Stimulated activated CD8-positive, alpha-beta memory T cell treated with anti-CD3 and anti-CD28 coated beads, Interleukin-2, amount 100 ng/mL, for 1 hour (primary cell): ENCODE measurements at regions not wholly inside any gene's neighbourhood (a gene's known extent, or its start where the extent isn't known, plus 50 kb on each side); places are given as distances from the start of the nearest gene placed in this dataset.

ENCODE experiments used
- DNase-seq, 2 donors: peaks; one replicate each; pipeline ENCODE4 v3.0.0-alpha.2; 2020; ENCODE audit warnings: low read depth in 2 of 2

- no peak for DNase-seq
Observed at GRCh38 chr2:111219285-111219684, 98.6 kb downstream of the BCL2L11 start.

- no peak for DNase-seq
Observed at GRCh38 chr2:111219734-111220505, 99.2 kb downstream of the BCL2L11 start.

- no peak for DNase-seq
Observed at GRCh38 chr2:111220962-111221361, 100.2 kb downstream of the BCL2L11 start.

DNA sequence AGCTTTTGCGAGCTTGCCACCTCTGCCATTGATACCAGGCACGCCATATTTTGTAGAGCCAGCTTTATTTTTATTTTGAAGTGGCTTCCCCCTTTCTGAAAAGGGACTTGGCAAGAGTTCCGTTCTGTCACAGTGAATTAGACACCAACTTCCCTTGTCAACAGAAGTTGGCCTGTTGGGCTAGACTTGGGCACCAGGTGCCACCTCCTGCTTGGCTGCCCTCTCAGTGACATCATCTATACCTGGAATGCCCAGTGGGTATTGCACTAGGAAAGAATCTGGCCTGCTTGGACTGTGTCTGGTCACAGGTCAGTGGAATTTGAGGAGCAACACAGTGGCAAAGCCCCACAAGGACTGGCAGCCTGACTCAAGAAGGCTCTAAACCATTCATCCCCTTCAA, 101.0 kb downstream of the BCL2L11 start:
- no peak for DNase-seq

- no peak for DNase-seq
Observed at GRCh38 chr2:111222204-111222866, 101.6 kb downstream of the BCL2L11 start.

- DNase-seq: no peak
Observed at GRCh38 chr2:111225856-111226255, 105.1 kb downstream of the BCL2L11 start.

DNA sequence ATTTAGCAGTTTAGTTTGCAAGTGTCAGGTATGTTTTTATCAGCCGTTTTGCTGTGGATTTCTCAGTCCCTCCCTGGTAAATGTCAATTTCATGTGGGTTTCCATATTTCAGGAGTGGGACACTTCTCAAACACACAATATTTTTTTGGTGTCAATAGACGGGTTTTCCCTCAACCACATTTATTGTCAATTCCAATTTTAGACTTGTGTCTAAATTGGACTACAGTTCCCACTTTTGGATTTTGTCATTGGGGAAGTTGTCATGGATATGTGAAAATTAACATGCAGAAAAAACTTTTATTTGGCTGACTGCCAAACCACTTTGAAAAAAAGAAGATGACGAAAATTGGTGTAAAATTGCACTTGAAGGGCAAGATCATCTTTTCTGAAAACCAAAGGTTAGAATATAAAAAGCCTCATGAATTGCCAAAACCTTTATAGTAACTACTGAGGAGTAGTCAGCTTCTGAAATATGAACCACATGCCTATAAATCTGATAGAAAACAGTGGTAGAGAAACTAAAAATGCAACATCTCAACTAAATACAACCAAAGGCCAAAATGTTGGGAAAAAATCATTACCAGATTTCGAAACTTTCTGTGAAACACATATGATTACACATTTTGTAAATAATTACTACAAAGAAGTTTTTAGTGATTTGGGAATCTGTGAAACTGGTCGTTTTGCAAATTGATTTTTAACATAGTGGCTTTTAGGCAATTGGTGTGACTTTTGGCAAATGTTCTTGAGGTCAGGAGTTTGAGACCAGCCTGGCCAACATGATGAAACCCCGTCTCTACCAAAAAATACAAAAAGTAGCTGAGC, 106.4 kb downstream of the BCL2L11 start:
- DNase-seq: no peak

- DNase-seq: no peak
Observed at GRCh38 chr2:111227716-111228141, 107.0 kb downstream of the BCL2L11 start.

DNA sequence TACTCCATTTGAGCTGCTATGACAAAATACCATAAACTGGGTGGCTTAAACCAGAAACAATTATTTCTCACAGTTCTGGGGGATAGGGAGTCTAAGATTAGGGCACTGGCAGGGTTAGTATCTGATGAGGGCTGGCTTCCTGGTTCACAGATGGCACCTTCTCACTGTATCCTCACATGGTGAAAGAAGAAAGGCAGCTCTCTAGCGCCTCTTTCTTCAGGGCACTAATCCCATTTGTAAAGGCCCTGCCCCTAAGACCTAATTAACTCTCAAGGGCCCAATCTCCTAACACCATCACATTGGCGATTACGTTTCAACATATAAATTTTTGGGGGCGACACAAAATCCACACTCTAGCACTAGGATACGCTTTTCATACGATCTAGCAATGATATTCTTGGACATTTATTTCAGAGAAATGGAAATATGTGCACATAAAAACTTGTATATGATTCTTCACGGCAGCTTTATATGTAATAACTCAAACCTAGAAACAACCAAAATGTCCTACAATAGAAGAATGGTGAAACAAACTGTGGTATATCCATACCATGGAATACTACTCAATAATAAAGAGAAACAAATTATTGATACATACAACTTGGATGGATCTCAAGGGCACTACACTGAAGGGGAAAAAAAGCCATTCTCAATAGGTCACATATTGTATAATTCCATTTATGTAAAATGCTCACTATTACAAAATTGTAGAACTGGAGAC, 111.0 kb downstream of the BCL2L11 start:
- DNase-seq: no peak

DNA sequence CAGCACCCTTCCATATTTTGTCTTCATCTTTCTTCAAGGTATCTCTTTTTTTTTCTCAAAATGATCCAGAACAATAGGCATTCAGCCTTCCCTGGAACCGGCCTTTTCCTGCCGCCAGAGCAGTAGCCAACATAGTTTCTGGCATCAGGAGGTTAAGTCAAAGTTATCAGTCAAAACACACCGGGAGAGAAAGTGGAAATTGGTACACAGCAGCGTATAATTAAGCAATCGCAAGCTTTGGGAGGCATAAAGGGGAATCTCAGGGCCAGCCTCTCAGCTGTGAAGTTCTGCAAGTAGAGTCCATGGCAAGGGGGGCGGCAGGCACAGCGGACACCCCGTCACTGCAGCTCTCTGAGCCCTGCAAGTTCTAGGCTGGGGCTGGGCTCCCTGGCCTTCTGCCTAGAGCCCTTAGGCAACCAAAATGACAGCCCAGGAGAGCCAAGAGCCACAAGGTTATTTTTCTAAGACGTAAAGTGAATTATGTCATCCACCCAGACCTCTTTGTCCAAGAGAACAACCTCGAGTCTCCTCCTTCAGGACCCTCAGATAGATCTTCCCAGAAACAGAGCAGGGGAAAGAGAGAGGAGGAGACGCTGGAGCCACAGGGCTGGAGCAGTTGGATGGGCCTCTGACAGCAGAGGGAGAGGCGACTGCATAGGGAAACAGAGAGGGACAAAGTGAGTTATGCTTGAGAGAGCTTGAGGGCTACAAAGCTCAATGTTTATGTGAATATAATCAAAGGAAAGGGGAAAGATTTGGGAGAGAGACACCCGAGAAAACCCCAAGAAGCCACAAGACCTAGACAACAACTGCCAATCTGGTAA, 114.7 kb downstream of the BCL2L11 start:
- no peak for DNase-seq

- DNase-seq: no peak
Observed at GRCh38 chr2:111236025-111236424, 115.3 kb downstream of the BCL2L11 start.

DNA sequence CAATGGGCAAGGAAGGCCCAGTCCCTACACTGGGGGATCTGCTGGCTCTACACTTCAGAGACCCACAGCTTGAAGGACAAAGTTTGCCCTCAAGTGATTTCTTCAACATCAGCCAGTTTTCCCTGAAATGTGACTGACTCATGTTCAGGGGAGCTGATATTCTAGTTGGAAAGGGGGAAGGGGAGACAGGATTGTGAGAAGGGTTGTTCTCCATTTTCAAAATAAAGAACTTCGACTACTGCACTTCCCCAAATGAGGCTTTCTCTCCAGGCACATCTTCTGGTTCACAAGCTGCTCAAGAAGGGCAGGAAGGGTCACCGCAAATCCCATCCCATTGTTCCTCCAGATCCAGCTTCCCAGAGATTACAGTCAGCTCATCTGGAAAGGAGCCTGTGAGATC, 117.6 kb downstream of the BCL2L11 start:
- no peak for DNase-seq

DNA sequence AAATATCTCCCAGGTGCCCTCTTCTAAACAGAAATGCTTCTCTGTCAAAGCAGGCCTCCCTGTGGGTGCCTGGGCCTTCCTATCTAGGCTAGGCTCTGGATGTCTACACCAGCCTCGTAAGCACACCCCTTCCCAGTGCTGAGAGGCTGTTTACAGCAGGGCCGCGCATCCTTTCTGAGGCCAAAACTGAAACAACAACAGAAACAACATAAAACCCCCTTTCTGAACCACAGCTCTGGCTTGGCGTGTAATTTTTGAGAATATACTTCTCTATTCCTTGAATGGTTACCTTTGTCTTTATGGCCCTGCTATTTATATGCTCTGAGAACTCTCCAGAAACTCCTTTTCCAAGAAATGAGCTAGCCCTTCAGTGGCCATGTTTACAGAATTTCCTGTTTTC, 118.4 kb downstream of the BCL2L11 start:
- no peak for DNase-seq

DNA sequence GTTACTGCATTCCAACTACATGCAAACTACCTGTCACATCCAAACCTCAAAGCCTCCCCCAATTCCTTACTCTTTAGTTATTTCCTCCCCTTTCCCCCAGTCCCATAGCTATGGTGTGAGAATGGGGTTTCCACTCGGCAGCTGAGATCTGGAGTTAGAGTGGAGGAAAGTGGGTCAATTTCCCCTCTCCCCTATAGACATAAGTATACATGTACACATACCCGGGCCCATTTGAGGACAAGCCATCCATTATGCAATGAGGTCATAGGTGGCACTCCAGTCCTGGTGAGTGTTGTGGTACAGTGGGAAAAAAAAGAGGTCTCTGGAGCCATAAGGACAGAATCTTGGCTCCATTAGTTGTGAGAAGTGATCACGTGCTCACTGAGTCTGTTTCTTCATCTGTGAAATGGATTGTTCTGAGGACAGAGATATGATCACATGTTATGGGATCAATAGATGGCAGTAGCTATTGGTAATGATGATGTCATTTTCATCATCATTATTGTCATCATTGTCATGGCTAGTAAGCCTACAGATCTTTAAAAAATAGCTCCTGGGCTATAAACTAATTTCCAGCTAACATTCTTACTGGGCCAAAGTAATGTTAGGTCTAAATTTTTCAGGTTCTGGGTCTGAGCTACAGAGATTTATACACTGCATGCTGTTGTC, 119.0 kb downstream of the BCL2L11 start:
- DNase-seq: no peak

- DNase-seq: no peak
Observed at GRCh38 chr2:111243295-111243694, 122.6 kb downstream of the BCL2L11 start.

- no peak for DNase-seq
Observed at GRCh38 chr2:111244864-111245263, 124.2 kb downstream of the BCL2L11 start.

DNA sequence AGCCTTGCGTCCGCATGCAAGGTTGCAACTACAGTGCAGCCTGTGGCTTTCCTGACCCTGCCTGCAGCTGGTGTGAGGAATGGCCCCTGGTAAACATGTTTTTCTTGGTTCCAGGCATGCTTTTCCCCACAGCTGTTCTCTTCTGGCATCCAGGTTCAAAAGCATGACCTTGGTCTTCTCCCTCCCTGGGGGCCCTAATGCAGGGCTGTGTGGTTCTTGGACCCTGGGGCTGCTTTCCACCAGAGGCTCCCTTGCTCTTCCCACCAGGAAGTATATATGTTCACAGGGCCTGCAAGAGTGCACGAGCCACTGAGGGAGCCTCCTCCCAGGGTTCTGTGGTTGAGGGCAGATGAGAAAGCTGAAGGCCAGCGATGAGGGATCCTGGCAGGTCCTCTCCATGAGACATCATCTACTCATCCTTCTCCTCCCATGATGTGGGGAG, 125.9 kb downstream of the BCL2L11 start:
- no peak for DNase-seq

- DNase-seq: no peak
Observed at GRCh38 chr2:111247491-111247890, 126.8 kb downstream of the BCL2L11 start.

- DNase-seq: no peak
Observed at GRCh38 chr2:111249806-111250205, 129.1 kb downstream of the BCL2L11 start.

- DNase-seq: no peak
Observed at GRCh38 chr2:111250448-111251030, 129.8 kb downstream of the BCL2L11 start.
